Vagina (tissue), 2 donors: ENCODE measurements at regions not wholly inside any gene's neighbourhood (a gene's known extent, or its start where the extent isn't known, plus 50 kb on each side); places are given as distances from the start of the nearest gene placed in this dataset.

Source experiments
- DNase-seq, 2 donors: peaks; one replicate each; pipeline ENCODE4 v3.0.0-alpha.2; 2017; ENCODE audit errors: extremely low spot score in 2 of 2
- H3K27ac ChIP-seq: fragments of 200-600 bp; sonication (generic); one replicate; pipeline ENCODE4 v1.5.1; 2019
- H3K27me3 ChIP-seq: fragments of 200-600 bp; sonication (generic); one replicate; pipeline ENCODE4 v1.5.1; 2019
- H3K36me3 ChIP-seq, 2 donors: fragments of 200-600 bp; sonication (generic); one replicate each; pipeline ENCODE4 v1.5.1; 2017 to 2019
- H3K4me1 ChIP-seq: fragments of 200-600 bp; sonication (generic); one replicate; pipeline ENCODE4 v1.5.1; 2019
- H3K4me3 ChIP-seq, 2 donors: fragments of 200-600 bp; sonication (generic); 1 replicate in 1 of 2; 2 replicates in 1 of 2; pipeline ENCODE4 v1.5.1; 2016 to 2019
- H3K9me3 ChIP-seq: fragments of 200-600 bp; sonication (generic); one replicate; pipeline ENCODE4 v1.5.1; 2019
- CTCF ChIP-seq, 3 experiments: fragments of 450-650 bp in 2 of 3; fragments of 200-600 bp in 1 of 3; sonication (generic) in 1 of 3; IDR thresholded peaks; one replicate each; pipeline ENCODE4 v1.5.1; 2017 to 2019; ENCODE audit warnings: antibody characterized with exemption in 3 of 3, mild to moderate bottlenecking in 2 of 3, moderate library complexity in 2 of 3
- POLR2A ChIP-seq, 2 donors: fragments of 450-650 bp; IDR thresholded peaks; one replicate each; pipeline ENCODE4 v1.6.1; 2017; ENCODE audit warnings: antibody characterized with exemption in 2 of 2, mild to moderate bottlenecking in 2 of 2, moderate library complexity in 2 of 2
- POLR2AphosphoS5 ChIP-seq, 2 donors: sonication (generic); formaldehyde crosslinking; IDR thresholded peaks; one replicate each; pipeline ENCODE4 v1.9.0; 2017; ENCODE audit warnings: antibody characterized with exemption in 2 of 2, mild to moderate bottlenecking in 2 of 2, low read depth in 1 of 2; ENCODE audit not compliant: insufficient read depth in 1 of 2
- intact Hi-C: fragments of 100-400 bp; cut with DNase I; formaldehyde crosslinking; loops from one replicate; pipeline ENCODE4 v1.15.1; 2023

GRCh38 chrX:122739770-122740169, 444.3 kb upstream of the GRIA3 start:
- Histone ChIP-seq H3K27me3 (no peaks in the 10 kb centered on the region), H3K36me3 (no peaks in the 10 kb centered on the region), H3K9me3 (no peaks in the 10 kb centered on the region), H3K27ac (no peak overlapping the region), H3K4me1 (no peaks in the 10 kb centered on the region), H3K4me3 (no peak overlapping the region)
- no peak for DNase-seq
- no peak for TF ChIP-seq POLR2A (IDR thresholded peaks at IDR 0.05)
- intact Hi-C loops: no loop called here

- Histone ChIP-seq H3K9me3 (no peaks in the 10 kb centered on the region), H3K4me1 (no peaks in the 10 kb centered on the region), H3K27ac (no peak overlapping the region), H3K27me3 (no peaks in the 10 kb centered on the region), H3K36me3 (no peaks in the 10 kb centered on the region), H3K4me3 (no peak overlapping the region)
- DNase-seq: no peak
- no peak for TF ChIP-seq CTCF (IDR thresholded peaks at IDR 0.05)
- no peak for TF ChIP-seq POLR2AphosphoS5 (IDR thresholded peaks at IDR 0.05; ENCODE audit: insufficient read depth in 1 of 2, low read depth in 1 of 2)
- TF ChIP-seq POLR2A (IDR thresholded peaks at IDR 0.05): no peak
- intact Hi-C loops: no loop called here
These were observed 413.5 kb upstream of the GRIA3 start for GRCh38 chrX:122770581-122770980.

GRCh38 chrX:122771933-122772332, 412.1 kb upstream of the GRIA3 start:
- H3K27me3 ChIP-seq: no peaks in the 10 kb centered on the region
- H3K36me3 ChIP-seq: no peaks in the 10 kb centered on the region
- no peaks in the 10 kb centered on the region for H3K9me3 ChIP-seq
- H3K4me1 ChIP-seq: no peaks in the 10 kb centered on the region
- no peak overlapping the region for H3K27ac ChIP-seq
- TF ChIP-seq POLR2A (IDR thresholded peaks at IDR 0.05) (no peak), CTCF (IDR thresholded peaks at IDR 0.05) (no peak), POLR2AphosphoS5 (IDR thresholded peaks at IDR 0.05; ENCODE audit: insufficient read depth in 1 of 2, low read depth in 1 of 2) (no peak)
- intact Hi-C loops: no loop called here
- DNase-seq: no peak
- H3K4me3 ChIP-seq: no peak overlapping the region

GRCh38 chrX:122777766-122778165, 406.3 kb upstream of the GRIA3 start:
- H3K27me3 ChIP-seq: no peaks in the 10 kb centered on the region
- DNase-seq: no peak
- H3K4me1 ChIP-seq: no peaks in the 10 kb centered on the region
- no peak overlapping the region for H3K27ac ChIP-seq
- TF ChIP-seq POLR2AphosphoS5 (IDR thresholded peaks at IDR 0.05; ENCODE audit: insufficient read depth in 1 of 2, low read depth in 1 of 2) (no peak), POLR2A (IDR thresholded peaks at IDR 0.05) (no peak), CTCF (IDR thresholded peaks at IDR 0.05) (no peak)
- H3K4me3 ChIP-seq: no peak overlapping the region
- H3K36me3 ChIP-seq: no peaks in the 10 kb centered on the region
- H3K9me3 ChIP-seq: no peaks in the 10 kb centered on the region
- intact Hi-C loops: no loop called here

GRCh38 chrX:122783918-122784317, 400.2 kb upstream of the GRIA3 start:
- DNase-seq: no peak
- Histone ChIP-seq H3K4me3 (no peak overlapping the region), H3K27me3 (no peaks in the 10 kb centered on the region), H3K27ac (no peak overlapping the region), H3K36me3 (no peaks in the 10 kb centered on the region), H3K4me1 (no peaks in the 10 kb centered on the region), H3K9me3 (no peaks in the 10 kb centered on the region)
- no peak for TF ChIP-seq POLR2AphosphoS5 (IDR thresholded peaks at IDR 0.05; ENCODE audit: insufficient read depth in 1 of 2, low read depth in 1 of 2)
- intact Hi-C loops: no loop called here

GRCh38 chrX:122787231-122787630, 396.8 kb upstream of the GRIA3 start:
- Histone ChIP-seq H3K9me3 (no peaks in the 10 kb centered on the region), H3K4me1 (no peaks in the 10 kb centered on the region), H3K27ac (no peak overlapping the region), H3K36me3 (no peaks in the 10 kb centered on the region), H3K4me3 (no peak overlapping the region), H3K27me3 (no peaks in the 10 kb centered on the region)
- intact Hi-C loops: no loop called here
- TF ChIP-seq POLR2A (IDR thresholded peaks at IDR 0.05): no peak
- no peak for TF ChIP-seq CTCF (IDR thresholded peaks at IDR 0.05)
- no peak for TF ChIP-seq POLR2AphosphoS5 (IDR thresholded peaks at IDR 0.05; ENCODE audit: insufficient read depth in 1 of 2, low read depth in 1 of 2)
- no peak for DNase-seq
